Hematopoietic multipotent progenitor cell treated with erythropoietin and hydrocortisone succinate and interleukin-3 and kit ligand, for 6 days (in vitro differentiated cells): ENCODE measurements at regions not wholly inside any gene's neighbourhood (a gene's known extent, or its start where the extent isn't known, plus 50 kb on each side); places are given as distances from the start of the nearest gene placed in this dataset.
"Not testable (repeated sequence)": the region's sequence is repeated elsewhere in the genome, so short reads cannot be mapped to it uniquely, and the experiment has no call there.

ENCODE experiments used
- DNase-seq: peaks from one replicate; pipeline ENCODE4 v3.0.0-alpha.2; 2015

GRCh38 chrX:87110142-87110541 lies 407.5 kb upstream of the KLHL4 start:
- DNase-seq: no peak

DNA sequence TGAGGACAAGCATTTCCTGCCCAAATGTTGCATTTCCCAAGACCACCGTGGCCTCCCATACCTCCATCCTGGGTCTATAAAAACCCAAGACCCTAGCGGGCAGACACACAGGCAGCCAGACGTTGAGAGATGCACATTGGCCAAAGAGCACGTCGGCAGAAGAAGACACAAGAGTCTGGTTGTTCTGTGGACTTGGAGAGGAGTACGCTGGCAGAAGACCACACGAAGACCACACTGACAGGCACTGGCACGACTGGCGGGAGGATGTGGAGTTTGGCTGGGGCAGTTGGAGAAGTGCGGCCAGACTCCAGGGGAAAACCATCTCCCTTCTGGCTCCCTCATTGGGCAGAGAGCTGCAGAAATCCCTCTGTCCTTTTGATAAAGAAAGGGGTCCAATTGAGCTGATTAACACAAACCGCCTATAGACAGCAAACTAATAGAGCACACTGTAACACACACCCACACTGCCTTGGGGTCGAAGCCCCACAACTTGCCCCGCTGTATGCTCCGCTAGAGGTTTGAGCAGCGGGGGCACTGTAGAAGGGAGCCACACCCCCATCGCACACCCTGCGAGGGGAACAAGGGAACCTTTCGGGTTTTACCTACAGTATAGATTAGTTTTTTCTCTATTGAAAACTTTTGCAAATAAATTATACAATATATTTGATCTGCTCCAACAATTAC lies 376.7 kb upstream of the KLHL4 start:
- DNase-seq: no peak

DNA sequence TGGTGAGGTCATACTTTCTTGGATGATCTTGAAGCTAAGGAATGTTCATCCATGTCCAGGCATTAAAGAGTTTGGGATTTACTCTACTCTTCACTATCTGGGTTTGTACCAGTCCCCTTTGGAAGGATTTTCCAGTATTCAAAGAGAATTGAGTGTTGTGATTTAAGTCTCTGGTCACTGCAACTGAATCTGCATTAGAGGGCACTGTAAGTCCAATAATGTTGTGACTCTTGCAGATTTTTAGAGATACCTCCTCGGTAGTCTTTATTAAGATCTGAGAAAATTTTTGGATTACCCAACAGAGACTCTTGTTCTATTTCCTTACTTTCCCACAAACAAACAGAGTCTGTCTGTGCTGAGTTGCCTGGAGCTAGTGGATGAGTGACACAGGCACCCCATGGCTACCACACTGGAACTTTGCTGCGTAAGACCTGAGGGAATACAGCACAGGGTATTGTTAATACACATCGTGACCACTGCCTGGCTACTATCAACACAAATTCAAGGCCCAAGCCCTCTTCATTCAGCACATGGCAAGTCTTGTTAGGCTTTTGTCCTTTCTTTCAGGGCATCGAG lies 357.1 kb upstream of the KLHL4 start:
- no peak for DNase-seq

- DNase-seq: no peak
Observed at GRCh38 chrX:87167841-87168240, 349.8 kb upstream of the KLHL4 start.

- not testable (repeated sequence) for DNase-seq
Observed at GRCh38 chrX:87178009-87178408, 339.6 kb upstream of the KLHL4 start.
